SH-SY5Y (cell line): ENCODE measurements at regions not wholly inside any gene's neighbourhood (a gene's known extent, or its start where the extent isn't known, plus 50 kb on each side); places are given as distances from the start of the nearest gene placed in this dataset.

ENCODE experiments used
- GATA2 ChIP-seq: IDR thresholded peaks from 2 replicates; pipeline ENCODE4 v1.6.1; 2011; ENCODE audit warnings: mild to moderate bottlenecking, low read depth, low read length
- GATA3 ChIP-seq: IDR thresholded peaks from 2 replicates; pipeline ENCODE4 v1.6.1; 2011; ENCODE audit warnings: low read depth, mild to moderate bottlenecking, low read length, moderate library complexity

DNA sequence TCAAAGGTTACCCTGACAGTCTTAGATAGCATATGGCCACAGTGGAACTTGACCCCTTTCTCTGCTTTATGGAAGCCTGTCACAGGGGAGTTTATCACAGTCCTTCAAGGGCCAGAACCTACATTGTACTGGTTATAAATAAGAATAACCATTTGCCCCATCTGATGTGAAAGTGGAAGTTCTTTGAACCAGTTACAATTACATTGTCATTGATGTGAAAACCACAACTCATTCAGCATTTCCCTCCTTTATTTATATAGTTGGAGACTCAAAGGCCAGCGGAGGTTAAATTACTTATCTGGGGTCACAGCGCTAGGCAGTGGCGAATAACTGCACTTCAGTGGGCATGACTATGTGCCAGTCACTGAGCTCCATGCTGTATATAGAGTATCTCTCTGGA is 60.5 kb upstream of the TBC1D5 start:
- TF ChIP-seq GATA3, result no peak
- no peak for TF ChIP-seq GATA2
